GM04504 (cell line): ENCODE measurements at regions not wholly inside any gene's neighbourhood (a gene's known extent, or its start where the extent isn't known, plus 50 kb on each side); places are given as distances from the start of the nearest gene placed in this dataset.

Source experiments
- DNase-seq: peaks from one replicate; pipeline ENCODE4 v3.0.0-alpha.2; 2012; ENCODE audit warnings: low read depth

DNA sequence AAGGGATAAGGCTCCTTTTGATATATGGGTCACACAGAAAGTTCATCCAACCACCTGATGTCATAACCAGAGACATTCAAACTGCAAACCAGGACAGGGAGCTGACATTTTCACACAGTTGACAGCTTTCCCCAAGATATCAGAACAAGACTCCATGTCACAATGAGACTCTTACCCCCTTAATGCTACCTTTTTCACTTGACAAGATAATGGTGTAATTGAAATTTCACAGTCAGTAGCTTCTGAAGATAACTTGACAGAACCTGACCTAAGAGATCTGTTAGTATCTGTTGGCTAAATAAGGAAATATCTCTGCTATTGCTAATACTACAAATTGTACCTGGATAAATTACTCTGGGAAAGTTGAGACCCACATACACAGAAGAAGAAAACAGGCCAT is 187.3 kb downstream of the C12orf50 start:
- DNase-seq = no peak

GRCh38 chr12:87836190-87836589 is 193.0 kb downstream of the C12orf50 start:
- DNase-seq = no peak

DNA sequence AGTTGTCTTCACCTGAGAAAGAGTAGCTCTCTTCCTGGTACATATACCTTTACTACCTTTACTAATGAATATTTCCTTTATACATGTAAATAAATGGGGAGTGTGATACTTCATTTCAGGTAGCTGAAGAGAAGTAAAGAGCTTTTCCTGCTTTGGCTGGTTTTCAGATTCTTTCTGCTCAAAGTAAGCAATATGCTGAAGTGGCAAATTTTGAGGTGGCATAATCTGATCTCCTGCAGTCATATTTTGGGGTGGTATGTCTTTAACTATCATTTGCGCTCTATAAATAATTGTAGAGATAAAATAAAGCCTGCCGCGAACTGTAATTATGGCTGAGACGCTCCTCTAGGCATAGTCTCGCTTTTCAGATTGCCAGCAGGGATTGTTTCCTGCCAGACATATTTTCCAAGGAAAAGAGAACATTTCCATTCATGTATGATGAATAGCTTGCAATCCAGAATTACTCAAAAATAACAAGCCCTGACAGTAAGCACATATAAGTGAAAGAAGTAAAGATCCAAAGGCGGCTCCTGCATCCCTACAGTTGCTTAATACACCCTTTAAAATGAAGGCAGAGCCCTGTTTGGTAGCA is 200.7 kb downstream of the C12orf50 start:
- no peak for DNase-seq

- no peak for DNase-seq
These were observed 201.4 kb downstream of the C12orf50 start for GRCh38 chr12:87827638-87828264.

DNA sequence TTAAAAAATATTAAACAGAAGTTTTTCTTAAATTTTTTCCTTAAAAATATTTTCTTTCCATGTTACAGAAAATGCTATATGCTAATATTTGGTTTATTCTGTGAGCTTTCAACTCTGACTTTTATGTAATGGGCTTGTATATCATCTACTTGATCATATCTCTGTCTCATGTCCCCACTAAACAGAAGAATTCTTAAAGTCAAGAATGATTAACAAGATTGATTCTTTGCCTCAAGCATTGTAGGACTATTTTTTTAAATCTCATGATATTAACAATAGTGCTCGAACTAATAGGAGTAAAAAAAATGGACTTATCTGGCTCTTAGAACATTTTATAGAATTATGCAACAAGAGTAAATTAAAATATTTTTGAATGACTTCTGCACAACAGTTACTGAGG is 206.3 kb downstream of the C12orf50 start:
- DNase-seq = no peak

GRCh38 chr12:87820524-87821202 is 208.5 kb downstream of the C12orf50 start:
- no peak for DNase-seq

GRCh38 chr12:87818441-87818840 is 210.8 kb downstream of the C12orf50 start:
- no peak for DNase-seq

DNA sequence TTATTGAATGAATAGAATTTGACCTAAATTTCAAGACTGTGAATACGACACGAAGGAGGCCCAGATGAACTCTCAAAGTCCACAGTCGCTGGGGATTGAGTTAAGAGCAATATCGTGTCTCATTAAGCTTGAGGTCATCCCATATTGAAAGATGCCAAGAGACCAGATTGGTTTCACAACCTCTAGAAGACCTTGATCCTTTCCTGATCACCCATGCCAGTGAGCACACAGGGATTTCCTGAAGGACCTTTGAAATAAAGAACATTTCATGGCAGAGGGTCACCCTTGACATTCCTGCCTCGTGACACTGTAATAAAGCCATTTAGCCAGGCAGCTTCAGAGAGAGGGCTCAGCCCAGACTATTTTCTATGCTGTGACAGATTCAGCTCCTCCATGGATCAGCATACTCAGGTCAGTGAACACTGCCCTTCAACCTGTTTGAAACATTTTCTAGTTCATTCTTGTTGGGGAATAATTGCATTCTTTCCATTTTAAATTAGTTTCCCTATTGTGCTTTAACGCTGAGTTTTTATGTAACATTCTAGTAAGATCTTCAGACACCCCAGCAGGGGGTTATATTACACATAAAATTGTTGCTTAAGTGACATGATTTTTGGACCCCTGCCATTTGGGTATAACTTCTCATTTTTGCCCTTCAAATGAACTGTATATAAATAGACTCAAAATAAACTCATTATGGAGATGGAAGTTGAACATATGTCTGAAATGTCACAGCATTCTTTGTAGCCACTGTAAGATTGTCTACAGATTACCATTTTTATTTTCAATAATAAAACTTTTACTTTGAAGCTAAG is 213.2 kb downstream of the C12orf50 start:
- DNase-seq = no peak

DNA sequence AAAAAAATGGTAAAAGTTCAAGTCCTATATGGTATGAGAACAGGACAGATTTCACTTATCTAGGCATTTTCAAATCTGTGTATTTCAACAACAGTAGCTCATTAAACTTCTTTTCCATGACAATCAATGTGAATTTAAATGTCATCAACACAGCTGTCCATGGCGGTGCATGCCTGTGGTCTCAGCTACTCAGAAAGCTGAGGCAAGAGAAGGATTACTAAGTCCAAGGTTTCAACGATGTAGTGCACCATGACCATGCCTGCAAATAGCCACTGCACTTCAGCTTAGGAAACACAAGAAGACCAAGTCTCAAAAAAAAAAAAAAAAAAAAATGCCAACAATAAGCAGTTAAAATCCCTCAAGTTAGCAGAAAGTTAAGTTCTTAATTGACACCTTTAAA is 214.6 kb downstream of the C12orf50 start:
- DNase-seq = no peak

- no peak for DNase-seq
These were observed 215.5 kb downstream of the C12orf50 start for GRCh38 chr12:87813476-87814234.

- no peak for DNase-seq
These were observed 216.5 kb downstream of the C12orf50 start for GRCh38 chr12:87812681-87813080.

- DNase-seq = no peak
These were observed 217.2 kb downstream of the C12orf50 start for GRCh38 chr12:87812030-87812429.

DNA sequence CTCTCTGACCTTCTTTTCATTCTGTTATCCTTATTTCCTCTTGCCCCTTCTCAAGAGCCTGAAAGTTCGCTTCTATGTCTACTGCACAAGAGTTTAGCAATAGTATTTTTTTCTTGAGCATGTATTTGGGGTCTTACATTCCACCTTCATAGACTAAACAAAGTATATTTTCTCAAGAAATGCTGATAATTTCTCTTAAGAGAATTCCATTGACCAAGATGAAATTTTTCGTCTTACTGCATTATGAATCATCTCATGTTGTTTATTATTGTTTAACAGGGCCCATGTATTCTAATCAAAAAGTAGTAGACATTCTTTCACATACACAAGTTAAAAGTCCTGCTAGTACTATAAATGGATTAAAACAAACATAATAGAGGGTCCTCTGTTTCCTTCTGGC is 219.3 kb downstream of the C12orf50 start:
- DNase-seq = no peak

DNA sequence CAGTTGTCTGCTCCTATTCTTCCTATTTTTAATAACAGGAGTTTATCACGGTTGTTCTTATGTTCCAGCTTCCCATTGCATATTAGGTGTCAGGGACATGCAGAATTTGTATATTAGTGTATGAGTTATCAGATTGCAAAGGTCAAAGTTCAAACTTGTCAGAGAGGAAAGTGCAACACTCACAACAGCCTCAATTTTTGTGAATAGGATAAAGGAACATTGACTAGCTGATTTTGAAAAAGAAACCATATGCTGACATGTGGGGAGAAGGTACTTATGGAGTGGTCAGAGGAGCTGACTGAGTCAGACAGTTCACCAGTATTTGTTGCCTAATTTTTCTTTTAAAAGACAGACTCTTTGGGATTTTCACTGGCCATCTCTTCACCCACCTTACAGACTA is 222.1 kb downstream of the C12orf50 start:
- no peak for DNase-seq

DNA sequence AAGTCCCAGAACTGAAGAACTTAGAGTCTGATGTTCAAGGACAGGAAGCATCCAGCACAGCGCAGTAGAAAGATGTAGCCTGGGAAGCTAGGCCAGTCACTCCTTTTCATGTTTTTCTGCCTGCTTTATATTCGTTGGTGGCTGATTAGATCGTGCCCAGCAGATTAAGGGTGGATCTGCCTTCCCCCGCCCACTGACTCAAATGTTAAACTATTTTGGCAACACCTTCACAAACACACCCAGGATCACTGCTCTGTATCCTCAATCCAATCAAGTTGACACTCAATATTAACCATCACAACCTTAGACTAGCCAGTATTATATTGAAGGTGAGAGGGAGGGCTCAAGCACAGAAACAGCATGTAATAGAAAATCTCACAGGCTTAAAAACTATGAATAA is 222.9 kb downstream of the C12orf50 start:
- no peak for DNase-seq

DNA sequence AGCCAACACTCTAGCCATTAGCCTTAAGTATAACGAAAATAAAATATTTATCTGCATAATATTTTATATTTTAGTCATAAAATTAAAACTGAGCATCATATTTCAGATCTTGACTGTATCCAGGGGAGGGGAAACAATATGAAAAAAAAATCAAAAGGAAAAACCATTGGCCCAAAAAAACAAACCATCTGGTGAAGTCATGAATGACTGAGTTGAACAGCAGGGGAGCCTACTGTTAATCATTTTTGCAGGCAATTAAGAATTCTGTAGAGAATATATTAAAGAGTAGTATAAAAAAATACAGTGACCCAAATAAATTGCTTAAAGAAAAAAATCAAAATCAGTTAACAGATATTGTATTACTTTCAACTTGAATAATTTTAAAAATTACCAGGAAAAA is 224.8 kb downstream of the C12orf50 start:
- no peak for DNase-seq

DNA sequence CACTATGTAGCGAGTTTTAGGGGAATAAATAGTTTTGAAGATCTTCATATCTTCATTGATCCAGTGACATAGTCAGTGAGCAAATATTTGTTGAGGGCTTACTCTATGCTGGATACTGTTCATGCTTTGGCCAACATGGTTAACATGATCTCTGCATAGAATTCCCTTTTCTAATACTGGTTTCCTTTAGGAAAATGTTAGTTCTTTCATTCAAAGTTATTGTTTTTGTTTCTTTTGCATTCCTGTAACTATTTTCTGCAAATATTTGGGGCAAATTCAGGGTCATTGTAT is 226.5 kb downstream of the C12orf50 start:
- no peak for DNase-seq

- DNase-seq = no peak
These were observed 227.1 kb downstream of the C12orf50 start for GRCh38 chr12:87801860-87802720.

DNA sequence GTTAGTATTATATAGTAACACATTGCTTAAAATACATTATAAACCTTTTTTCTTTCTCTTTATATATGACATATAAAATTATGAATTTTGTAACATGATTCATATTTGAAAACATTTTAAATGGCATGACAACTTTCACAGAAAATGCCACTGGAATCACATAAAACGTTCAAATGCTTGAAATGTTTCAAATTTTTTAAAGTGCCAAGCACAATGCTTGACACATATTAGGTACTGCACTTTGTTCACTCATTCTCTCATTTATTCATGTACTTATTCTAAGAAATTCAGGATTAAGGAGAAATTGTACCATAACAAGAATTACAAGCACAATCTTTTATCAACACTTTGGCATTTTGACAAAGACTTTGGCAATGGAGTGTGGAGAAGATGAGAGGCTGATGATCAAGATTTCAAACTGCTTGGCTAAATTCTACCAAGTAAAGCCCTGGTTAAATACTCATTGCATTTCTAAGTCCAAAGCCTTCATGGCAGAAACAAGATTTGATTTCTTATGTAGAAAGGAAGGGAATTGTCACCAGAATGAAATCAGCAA is 232.2 kb downstream of the C12orf50 start:
- DNase-seq = no peak

DNA sequence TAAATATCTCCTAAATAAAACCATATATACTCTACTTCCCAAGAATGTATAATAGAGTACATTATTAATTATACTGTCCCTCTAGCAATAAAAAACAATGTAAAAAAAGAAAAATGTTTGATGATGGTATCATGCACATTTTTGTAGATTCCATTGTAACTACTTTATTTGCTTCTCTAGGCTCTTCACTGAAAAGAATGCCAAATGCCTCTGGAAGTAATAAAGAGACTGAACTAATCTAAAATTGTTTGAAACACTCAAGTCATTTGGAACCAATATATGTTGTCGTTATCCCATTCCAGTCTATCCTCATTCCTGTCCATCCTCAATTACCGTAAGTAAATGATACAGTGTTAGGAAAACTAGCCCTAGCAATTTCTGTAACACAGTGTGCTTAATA is 233.6 kb downstream of the C12orf50 start:
- DNase-seq = no peak

DNA sequence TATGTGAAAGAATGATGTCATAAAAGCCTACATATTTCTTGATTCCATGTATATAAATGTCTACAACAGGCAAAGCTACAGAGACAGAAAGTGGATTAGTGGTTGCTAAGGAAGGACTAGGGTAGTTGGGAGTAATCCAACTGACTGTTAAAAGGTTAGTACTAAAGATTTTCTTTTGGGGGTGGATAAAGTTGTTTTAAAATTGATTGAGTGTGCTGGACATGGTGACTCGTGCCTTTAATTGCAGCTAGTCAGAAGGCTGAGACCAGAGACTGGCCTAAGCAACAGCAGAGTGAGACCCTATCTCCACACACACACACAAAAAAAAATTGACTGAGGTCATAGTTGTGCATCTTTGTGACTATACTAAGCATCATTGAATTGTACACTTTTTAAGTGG is 234.3 kb downstream of the C12orf50 start:
- DNase-seq = no peak
